ENCODE measurements at regions not wholly inside any gene's neighbourhood (a gene's known extent, or its start where the extent isn't known, plus 50 kb on each side); places are given as distances from the start of the nearest gene placed in this dataset.

- Histone ChIP-seq H2AK9ac (replicated peaks; ENCODE audit: low read depth, low read length, poor library complexity) (no peak overlapping the region), H3K14ac (replicated peaks; ENCODE audit: low read depth, low read length) (no peak overlapping the region), H2BK20ac (ENCODE audit: low read depth, low read length) (no peak overlapping the region; the same call in 1 of the 2 replicates), H2AK5ac (ENCODE audit: low read depth, low read length) (no peak overlapping the region), H2BK5ac (ENCODE audit: low read depth, low read length, poor library complexity, severe bottlenecking) (no peak overlapping the region), H3K27me3 (ENCODE audit: control insufficient read depth, insufficient read depth, low read length) (no peaks in the 10 kb centered on the region), H3K4me3 (ENCODE audit: insufficient read depth, low read depth, low read length) (no peak overlapping the region), H3K9me3 (ENCODE audit: control insufficient read depth, insufficient read depth, low read length) (no peaks in the 10 kb centered on the region), H4K20me1 (ENCODE audit: insufficient read depth, low read length) (no peaks in the 10 kb centered on the region), H3K23ac (ENCODE audit: low read depth, low read length) (no peak overlapping the region), H3K9ac (ENCODE audit: low read depth, low read length) (no peak overlapping the region), H3K36me3 (ENCODE audit: control insufficient read depth, insufficient read depth, low read length) (no peaks in the 10 kb centered on the region), H2BK15ac (ENCODE audit: low read depth, low read length) (no peak overlapping the region), H3K79me1 (ENCODE audit: low read depth in 1 of 2, low read length in 2 of 2) (no peaks in the 10 kb centered on the region), H2BK120ac (ENCODE audit: low read depth, low read length) (no peak overlapping the region), H4K5ac (ENCODE audit: low read depth, low read length) (no peak overlapping the region), H3K56ac (ENCODE audit: extremely low read depth, insufficient read depth, low read length) (no peak overlapping the region), H3K4me1 (ENCODE audit: control insufficient read depth, insufficient read depth, low read length) (peaks cover 2% of the 10 kb centered on the region; the same call in 1 of the 2 replicates), H3K18ac (ENCODE audit: low read depth, low read length) (no peak overlapping the region), H3K4ac (ENCODE audit: low read depth, low read length) (no peak overlapping the region), H4K8ac (ENCODE audit: low read depth in 2 of 2, low read length in 2 of 2) (no peak overlapping the region), H3K9me1 (ENCODE audit: insufficient read depth, low read length) (no peaks in the 10 kb centered on the region), H3K27ac (ENCODE audit: insufficient read depth, low read length) (no peak overlapping the region), H3K4me2 (ENCODE audit: low read depth, low read length) (no peak overlapping the region), H4K91ac (ENCODE audit: insufficient read depth, low read depth, low read length) (no peak overlapping the region), H2AFZ (replicated peaks; ENCODE audit: low read length, poor library complexity) (no peak overlapping the region)
- POLR2A ChIA-PET (ENCODE audit: unreplicated experiment), result no interaction called here
- CTCF ChIA-PET, result no interaction called here
- peak; percentile 29 for ATAC-seq (ENCODE audit: low read depth)
- WGBS, 2 experiments (ENCODE audit: extremely low coverage in 2 of 2, insufficient read length in 1 of 2), result no CpG with 5 or more reads among the region's 4 CpGs
- BruUV-seq (replicated peaks), result no TSS peak
- dilution Hi-C loops (cut with HindIII; ENCODE audit: low sequenced_read_pairs, unreplicated experiment) (no loop called here), intact Hi-C loops (cut with micrococcal nuclease) (no loop called here), in situ Hi-C loops (cut with MboI; ENCODE audit: low sequenced_read_pairs) (no loop called here)
- DNase-seq, result peak; percentile 28
- TF ChIP-seq MAZ (IDR thresholded peaks at IDR 0.05; ENCODE audit: borderline replicate concordance, low read depth, low read length) (no peak), POLR2A (IDR thresholded peaks at IDR 0.05; ENCODE audit: low read depth, low read length) (no peak), RCOR1 (IDR thresholded peaks at IDR 0.05; ENCODE audit: insufficient replicate concordance, low read length) (no peak), CTCF (conservative IDR thresholded peaks at IDR 0.05; ENCODE audit: low read depth, low read length) (no peak), USF2 (IDR thresholded peaks at IDR 0.05; ENCODE audit: low read depth, low read length) (no peak)
These were observed 158.5 kb upstream of the PFN2 start for GRCh38 chr3:150129166-150129565.

Data from IMR-90 (cell line).